Medulla oblongata (tissue), 1 donor: ENCODE measurements at regions not wholly inside any gene's neighbourhood (a gene's known extent, or its start where the extent isn't known, plus 50 kb on each side); places are given as distances from the start of the nearest gene placed in this dataset.

Experiments used
- DNase-seq: peaks from one replicate; pipeline ENCODE4 v3.0.0-alpha.2; 2015; ENCODE audit errors: extremely low spot score

DNA sequence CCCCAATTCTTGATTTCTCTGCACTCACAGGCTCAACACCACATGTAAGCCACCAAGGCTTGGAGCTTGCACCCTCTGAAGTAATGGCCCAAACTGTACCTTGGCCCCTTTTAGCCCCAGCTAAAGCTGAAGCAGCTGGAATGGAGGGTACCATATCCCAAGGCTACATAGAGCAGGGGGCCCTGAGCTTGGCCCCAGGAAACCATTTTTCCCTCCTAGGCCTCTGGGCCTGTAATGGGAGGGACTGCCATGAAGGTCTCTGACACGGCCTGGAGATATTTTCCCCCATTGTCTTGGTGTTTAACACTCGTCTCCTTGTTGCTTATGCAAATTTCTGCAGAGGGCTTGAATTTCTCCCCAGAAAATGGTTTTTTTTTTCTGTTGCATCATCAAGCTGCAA is 69.7 kb downstream of the SKA1 start:
- no peak for DNase-seq

DNA sequence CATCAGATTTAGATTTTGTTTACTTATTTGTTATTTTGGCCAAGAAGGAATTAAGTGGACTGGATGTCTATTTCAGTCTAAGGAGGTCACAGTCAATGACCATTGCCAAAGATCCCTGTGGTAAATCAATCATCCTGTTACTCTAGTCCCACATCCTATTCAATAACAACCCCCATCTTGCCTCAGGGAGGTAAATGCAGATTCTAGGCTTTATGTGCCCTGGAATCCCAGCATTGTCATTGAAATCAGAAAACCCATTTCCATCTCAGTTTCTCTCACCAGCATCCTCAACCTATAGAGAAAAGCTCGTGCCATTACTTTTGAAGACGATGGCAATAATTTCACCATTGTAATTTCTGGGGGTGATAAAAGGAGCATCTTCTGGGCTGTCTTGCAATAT is 71.8 kb downstream of the SKA1 start:
- DNase-seq: no peak

- no peak for DNase-seq
Measured at GRCh38 chr18:50447102-50447741, 72.4 kb downstream of the SKA1 start.

DNA sequence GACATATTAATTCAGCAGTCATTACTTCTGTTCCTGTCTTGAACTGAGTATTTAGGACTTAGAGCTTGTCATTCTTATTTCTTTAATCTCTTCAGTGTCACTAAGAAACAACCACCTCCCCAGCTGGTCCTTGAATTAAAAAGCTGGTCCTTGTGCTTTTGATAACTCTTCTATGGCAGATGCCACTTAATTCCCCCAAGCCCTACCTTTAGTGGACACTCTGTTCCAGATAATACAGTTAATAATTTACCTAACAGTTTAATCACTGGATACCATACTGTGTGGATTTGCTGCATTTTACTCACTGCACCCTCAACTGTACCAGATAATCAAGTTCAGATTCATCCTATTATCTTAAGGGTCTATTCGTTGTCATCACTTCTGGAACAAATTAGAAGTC is 73.1 kb downstream of the SKA1 start:
- no peak for DNase-seq

- no peak for DNase-seq
Measured at GRCh38 chr18:50451100-50451842, 76.4 kb downstream of the SKA1 start.

GRCh38 chr18:50453014-50453680 is 78.3 kb downstream of the SKA1 start:
- no peak for DNase-seq

DNA sequence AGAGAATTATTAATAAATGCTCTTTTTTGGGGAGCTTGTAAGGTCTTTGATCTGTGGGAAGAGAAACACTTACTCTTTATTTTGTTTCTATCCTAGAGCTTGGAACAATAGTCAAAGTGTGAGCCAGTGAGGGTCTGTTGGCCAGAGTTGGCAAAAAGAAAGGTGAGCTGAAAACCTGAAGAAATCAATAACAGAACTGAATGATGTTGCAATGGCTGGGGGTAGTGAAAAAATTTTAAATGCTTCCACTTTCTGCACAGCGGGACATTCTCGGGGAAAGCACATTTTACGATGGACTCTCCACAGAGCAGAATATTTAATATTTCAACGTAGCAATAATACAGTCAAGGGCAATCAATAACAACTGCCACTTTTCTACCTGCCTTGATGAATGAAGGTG is 78.9 kb downstream of the SKA1 start:
- DNase-seq: no peak

DNA sequence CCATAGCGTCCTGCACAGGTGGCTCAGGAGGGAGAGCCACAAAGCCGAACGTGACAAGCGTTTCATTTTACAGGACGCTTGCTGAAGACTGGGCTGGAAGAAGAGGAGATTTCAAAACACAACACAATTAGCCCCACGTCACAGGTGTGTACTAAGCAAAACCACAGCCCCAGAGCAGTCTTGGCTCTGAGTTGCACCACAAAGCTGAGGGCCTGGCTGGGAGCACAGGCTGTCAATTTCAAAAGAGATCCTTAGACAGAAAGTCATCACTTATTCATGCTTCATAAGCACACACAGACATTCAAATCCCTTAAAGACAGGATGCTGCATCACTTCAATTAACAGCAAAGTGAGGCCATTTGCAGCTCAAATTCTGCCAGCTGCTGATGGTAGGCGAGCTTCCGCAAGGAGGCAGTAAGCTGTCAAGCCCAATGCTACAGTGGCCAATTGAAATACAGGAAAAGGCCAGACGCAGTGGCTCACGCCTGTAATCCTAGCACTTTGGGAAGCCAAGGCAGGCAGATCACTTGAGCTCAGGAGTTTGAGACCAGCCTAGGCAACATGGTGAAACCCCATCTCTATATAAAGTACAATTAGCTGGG is 79.6 kb downstream of the SKA1 start:
- DNase-seq: no peak

DNA sequence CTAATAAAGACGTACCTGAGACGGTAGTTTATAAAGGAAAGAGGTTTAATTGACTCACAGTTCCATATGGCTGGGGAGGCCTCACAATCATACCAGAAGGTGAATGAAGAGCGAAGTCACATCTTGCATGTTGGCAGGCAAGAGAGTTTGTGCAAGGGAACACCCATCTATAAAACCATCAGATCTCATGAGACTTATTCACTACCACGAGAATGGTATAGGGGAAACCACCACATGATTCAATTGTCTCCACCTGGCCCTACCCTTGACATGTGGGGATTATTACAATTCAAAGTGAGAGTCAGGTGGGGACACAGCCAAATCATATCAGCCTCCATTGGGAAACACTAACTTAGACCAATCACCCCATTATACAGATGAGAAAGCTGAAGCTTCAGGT is 81.4 kb downstream of the SKA1 start:
- DNase-seq: no peak

GRCh38 chr18:50457639-50458038 is 82.8 kb downstream of the SKA1 start:
- no peak for DNase-seq

GRCh38 chr18:50458366-50458765 is 83.5 kb downstream of the SKA1 start:
- DNase-seq: no peak

GRCh38 chr18:50458796-50459195 is 84.0 kb downstream of the SKA1 start:
- DNase-seq: no peak

DNA sequence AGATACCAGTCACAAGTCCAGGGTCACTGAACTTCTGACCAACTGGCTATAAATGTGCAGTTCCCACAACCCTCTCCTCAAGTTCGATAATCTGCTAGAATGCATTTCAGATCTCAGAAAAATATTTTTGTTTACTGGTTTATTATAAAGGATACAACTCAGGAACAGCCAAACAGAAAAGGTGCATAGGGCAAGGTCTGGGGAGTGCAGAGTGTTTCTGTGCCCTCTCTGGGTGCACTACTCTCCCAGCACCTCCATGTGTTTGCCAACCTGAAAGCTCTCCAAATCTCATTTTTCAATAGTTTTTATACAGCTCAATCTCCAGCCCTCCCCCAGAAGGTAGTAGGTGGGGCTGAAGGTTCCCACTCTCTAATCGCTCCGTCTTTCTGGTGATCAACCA is 85.2 kb downstream of the SKA1 start:
- DNase-seq: no peak

DNA sequence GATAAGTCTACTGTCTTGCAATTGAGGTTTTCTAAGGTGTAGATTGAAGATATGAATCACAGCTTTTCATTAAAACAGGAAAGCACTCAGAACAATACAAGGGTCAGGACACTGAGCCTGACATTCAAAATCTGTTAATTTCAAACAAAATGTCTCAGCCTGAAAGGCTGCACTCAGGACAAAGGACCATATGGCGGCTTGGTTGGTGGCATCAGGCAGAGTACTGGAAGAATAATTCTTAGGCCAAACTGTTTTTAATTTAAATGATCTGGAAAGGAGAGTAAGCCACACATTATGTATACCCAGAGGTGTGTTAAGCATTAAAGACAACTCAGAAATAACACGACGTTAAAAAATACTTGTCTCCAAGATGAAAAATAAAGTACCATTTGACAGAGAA is 85.9 kb downstream of the SKA1 start:
- DNase-seq: no peak

GRCh38 chr18:50461251-50461650 is 86.4 kb downstream of the SKA1 start:
- DNase-seq: no peak

DNA sequence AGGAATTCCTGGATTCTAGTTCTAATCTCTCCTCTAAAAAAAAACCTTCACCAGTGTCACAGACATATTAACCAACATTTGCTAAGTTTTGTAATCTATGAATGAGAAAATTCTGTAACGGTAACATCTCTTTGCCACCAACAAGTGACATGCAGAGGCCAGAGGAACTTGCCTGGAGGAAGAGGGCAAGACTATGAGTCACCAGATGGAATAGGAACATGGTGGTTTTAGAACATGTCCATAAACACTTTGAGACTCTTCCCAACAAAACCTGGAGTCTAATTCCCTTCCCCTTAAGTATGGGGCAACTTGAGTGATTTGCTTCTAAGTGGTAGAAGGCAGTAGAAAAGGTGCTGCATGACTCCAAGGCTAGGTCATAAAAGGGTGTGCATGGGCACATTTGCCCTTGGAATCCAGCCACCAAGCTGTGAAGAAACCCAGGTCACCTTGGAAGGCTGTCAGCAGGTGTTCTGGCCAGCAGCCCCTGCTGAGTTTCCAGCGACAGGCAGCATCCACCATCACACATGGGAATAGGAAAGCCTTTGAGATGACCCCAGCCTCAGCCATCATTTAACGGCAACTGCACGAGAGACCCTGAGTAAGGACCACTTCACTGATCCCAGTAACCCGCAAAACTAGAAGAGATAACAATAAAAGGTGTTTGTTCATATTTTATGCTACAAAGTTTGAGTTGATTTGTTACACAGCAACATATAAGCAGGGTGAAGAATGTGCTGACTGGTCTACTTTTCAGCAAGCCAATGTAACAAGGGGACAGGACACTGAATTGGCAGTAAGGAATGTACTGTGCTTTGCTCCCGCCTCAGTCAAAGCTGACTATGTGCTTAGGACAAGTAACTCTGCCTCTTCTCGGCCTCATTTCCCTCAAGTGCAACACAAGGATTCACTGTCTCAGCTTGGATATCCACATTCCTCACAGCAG is 90.6 kb downstream of the SKA1 start:
- DNase-seq: no peak

GRCh38 chr18:50466634-50467033 is 91.8 kb downstream of the SKA1 start:
- DNase-seq: no peak

- DNase-seq: no peak
Measured at GRCh38 chr18:50468807-50469206, 91.1 kb upstream of the MAPK4 start.

DNA sequence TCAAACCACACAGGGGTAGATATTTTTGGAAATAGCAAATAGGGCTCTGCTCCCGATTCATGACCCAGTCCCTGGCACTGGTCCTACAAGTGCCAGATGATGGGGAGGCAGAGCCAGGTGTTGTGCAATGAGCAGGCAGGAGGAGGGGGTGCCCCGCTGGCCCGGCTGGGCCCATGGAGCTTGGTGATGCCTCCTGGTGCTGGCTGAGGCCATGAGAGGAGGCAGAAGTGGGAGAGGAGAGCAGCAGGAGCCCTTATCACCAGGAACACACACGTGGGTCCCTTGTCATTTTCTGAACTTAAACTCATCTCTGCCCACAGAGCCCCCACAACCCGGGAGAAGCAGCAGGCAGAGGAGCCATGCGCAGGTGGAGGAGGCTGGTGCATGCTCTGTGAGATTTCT is 90.5 kb upstream of the MAPK4 start:
- peak; percentile 14 for DNase-seq

- no peak for DNase-seq
Measured at GRCh38 chr18:50472941-50473340, 86.9 kb upstream of the MAPK4 start.

DNA sequence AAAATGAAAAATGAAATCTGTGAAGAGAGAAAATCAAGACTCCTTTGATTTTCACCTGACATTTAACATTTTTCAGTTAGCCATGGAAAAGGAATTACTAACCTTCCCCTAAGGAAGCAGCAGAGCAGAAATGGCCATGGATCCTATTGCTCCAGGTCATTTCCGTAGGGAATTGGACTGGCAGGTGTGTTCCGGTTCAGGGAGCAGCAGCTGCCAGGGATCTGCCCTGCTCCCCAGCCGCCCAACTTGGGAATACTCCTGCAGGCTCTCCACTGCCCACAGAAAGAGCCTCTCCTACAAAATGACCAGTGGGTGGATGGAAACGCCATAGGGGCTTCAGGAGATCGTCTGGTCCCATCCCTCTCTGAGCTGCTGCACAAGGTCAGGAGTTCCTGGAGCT is 86.0 kb upstream of the MAPK4 start:
- no peak for DNase-seq
